Neuron (in vitro differentiated cells): ENCODE measurements at regions not wholly inside any gene's neighbourhood (a gene's known extent, or its start where the extent isn't known, plus 50 kb on each side); places are given as distances from the start of the nearest gene placed in this dataset.
"Not testable (repeated sequence)": the region's sequence is repeated elsewhere in the genome, so short reads cannot be mapped to it uniquely, and the experiment has no call there.

Experiments
- H2AFZ ChIP-seq: one replicate; pipeline ENCODE4 v1.6.1; 2013; ENCODE audit warnings: low read depth, mild to moderate bottlenecking, inconsistent platforms, low read length, moderate library complexity
- H3K27me3 ChIP-seq: one replicate; pipeline ENCODE4 v1.6.1; 2013; ENCODE audit warnings: low read length; ENCODE audit not compliant: insufficient read depth
- H3K36me3 ChIP-seq: one replicate; pipeline ENCODE4 v1.6.1; 2013; ENCODE audit warnings: low read length; ENCODE audit not compliant: insufficient read depth
- H3K4me1 ChIP-seq: one replicate; pipeline ENCODE4 v1.6.1; 2013; ENCODE audit warnings: low read length; ENCODE audit not compliant: insufficient read depth
- H3K4me3 ChIP-seq: 2 replicates; pipeline ENCODE4 v1.5.1; 2013; ENCODE audit warnings: mild to moderate bottlenecking, low read length, moderate library complexity
- H3K9me3 ChIP-seq: one replicate; pipeline ENCODE4 v1.6.1; 2013; ENCODE audit warnings: low read length

GRCh38 chr7:152508701-152509100, 72.9 kb upstream of the KMT2C start:
- Histone ChIP-seq H3K4me3 (no peak overlapping the region), H3K27me3 (no peaks in the 10 kb centered on the region), H3K36me3 (no peaks in the 10 kb centered on the region), H3K4me1 (no peaks in the 10 kb centered on the region), H3K9me3 (no peaks in the 10 kb centered on the region), H2AFZ (no peak overlapping the region)

DNA sequence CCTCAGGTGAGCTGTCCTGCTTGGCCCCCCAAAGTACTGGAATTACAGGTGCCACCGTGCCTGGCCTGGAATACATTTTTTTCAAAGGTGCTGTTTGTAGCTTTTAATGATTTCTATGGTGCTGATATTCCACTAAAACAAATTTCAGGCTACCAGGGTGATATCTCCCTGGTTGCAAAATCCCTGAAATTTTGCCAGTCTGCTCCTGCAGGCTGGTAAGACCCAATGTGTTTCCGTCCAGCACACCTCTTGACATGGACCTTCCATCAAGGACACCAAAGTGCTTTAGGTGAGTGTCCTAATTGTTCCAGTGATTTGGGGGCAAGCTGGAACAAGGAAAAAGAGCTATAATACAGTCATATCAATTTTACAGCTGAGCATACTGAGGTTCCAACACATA, 69.8 kb upstream of the KMT2C start:
- no peak overlapping the region for H3K4me3 ChIP-seq
- H3K36me3 ChIP-seq, result no peaks in the 10 kb centered on the region
- H3K4me1 ChIP-seq, result no peaks in the 10 kb centered on the region
- no peak overlapping the region for H2AFZ ChIP-seq
- H3K27me3 ChIP-seq, result no peaks in the 10 kb centered on the region
- H3K9me3 ChIP-seq, result no peaks in the 10 kb centered on the region

DNA sequence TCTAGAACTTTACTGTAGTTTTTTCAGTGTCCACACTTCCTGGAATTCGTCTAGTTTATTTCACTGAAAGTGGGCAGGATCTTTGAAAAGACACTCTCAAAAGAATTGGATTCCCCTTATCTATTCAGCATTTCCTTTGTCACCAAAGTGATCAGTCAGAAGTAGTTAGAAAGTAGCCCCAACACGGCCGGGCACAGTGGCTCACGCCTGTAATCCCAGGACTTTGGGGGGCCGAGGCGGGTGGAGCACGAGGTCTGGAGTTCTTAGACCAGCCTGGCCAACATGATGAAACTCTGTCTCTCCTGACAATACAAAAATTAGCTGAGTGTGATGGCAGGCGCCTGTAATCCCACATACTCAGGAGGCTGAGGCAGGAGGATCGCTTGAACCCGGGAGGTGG, 69.0 kb upstream of the KMT2C start:
- Histone ChIP-seq H3K9me3 (no peaks in the 10 kb centered on the region), H3K4me1 (no peaks in the 10 kb centered on the region), H3K4me3 (no peak overlapping the region), H3K36me3 (no peaks in the 10 kb centered on the region), H2AFZ (no peak overlapping the region), H3K27me3 (no peaks in the 10 kb centered on the region)

- Histone ChIP-seq H3K27me3 (no peaks in the 10 kb centered on the region), H2AFZ (no peak overlapping the region), H3K9me3 (no peaks in the 10 kb centered on the region), H3K4me1 (no peaks in the 10 kb centered on the region), H3K4me3 (no peak overlapping the region), H3K36me3 (no peaks in the 10 kb centered on the region)
Measured at GRCh38 chr7:152504367-152504766, 68.6 kb upstream of the KMT2C start.

DNA sequence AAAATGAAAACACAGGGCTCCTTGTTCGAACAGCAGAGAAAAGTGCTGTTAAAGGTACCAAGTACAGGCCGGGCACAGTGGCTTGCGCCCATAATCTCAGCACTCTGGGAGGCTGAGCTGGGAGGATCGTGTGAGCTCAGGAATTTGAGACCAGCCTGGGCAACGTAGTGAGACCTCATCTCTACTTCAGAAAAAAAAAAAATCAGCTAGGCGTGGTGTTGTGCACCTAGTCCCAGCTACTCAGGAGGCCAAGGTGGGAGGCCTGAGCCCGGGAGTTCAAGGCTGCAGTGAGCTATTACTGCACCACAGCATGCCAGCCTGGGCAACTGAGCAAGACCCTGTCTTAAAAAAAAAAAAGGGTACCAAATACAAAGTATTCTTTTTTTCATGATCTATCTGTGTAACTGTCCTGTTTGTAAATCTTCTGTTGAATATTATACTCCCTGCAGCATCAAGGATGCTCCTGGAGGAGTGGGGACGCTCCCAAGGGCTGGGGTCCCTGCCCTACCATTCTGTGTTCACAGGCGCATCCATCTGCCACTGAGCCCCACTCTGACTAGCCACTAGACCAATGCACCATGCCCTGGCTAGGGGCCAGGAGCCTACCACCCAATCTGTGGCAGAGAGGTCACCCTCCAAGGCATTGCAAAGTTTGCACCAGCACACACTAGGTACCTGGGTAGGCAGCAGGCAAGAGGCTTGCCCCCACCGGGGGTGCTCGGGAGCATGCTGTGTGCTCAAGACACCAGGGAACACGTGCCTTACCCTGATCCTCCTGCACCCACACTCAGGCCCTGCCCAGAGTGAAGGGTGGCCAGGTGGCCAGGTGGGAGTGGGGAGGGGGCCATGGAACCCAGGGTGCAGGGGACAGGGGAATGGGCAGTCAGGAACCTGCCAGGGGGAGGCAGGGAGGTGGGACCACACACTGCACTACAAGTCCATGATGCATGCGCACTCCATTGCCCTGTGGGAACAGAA, 67.3 kb upstream of the KMT2C start:
- no peaks in the 10 kb centered on the region for H3K4me1 ChIP-seq
- H3K36me3 ChIP-seq, result no peaks in the 10 kb centered on the region
- H3K27me3 ChIP-seq, result no peaks in the 10 kb centered on the region
- no peak overlapping the region for H3K4me3 ChIP-seq
- no peaks in the 10 kb centered on the region for H3K9me3 ChIP-seq
- no peak overlapping the region for H2AFZ ChIP-seq

DNA sequence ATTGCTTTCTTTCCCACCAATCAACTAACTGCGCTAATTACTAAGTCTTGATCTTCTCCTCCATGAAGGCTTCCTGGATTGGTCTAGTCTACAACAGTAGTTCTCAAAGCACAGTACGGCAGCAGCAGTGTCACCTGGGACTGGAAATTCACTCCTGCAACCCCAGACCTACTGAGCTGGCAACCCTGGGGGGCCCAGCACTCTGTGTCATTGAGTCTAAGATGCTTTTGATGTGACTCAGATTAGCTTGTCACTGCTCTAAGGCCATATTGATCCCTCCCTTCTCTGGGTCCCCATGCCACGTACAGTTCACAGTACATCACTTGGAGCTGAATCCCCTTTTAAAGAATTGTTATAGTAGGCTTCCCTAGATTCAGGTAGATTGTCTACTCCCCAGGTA, 65.7 kb upstream of the KMT2C start:
- Histone ChIP-seq H3K27me3 (no peaks in the 10 kb centered on the region), H3K4me1 (no peaks in the 10 kb centered on the region), H2AFZ (no peak overlapping the region), H3K4me3 (no peak overlapping the region), H3K36me3 (no peaks in the 10 kb centered on the region), H3K9me3 (no peaks in the 10 kb centered on the region)

DNA sequence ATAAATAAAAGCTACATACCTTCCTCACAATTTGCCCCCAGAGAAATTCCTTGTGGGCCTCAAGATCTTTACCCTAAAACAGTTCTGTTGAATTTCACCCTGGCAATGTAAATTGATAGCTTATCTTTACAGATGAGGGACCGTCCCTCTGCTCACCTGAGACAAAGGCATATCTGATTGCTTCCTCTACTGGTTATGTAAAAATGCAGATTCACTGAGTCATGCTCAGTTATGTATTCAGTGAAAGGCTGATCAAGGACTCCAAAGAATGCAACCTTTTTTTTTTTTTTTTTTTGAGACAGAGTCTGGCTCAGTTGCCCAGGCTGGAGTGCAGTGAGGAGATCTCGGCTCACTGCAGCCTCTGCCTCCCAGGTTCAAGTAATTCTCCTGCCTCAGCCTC, 64.2 kb upstream of the KMT2C start:
- H3K4me3 ChIP-seq, H3K4me1 ChIP-seq, H3K36me3 ChIP-seq, H3K9me3 ChIP-seq, H3K27me3 ChIP-seq, H2AFZ ChIP-seq: not testable (repeated sequence)

GRCh38 chr7:152495867-152496266, 60.1 kb upstream of the KMT2C start:
- Histone ChIP-seq H3K4me3 (no peak overlapping the region), H3K4me1 (no peaks in the 10 kb centered on the region), H3K36me3 (no peaks in the 10 kb centered on the region), H2AFZ (no peak overlapping the region), H3K27me3 (no peaks in the 10 kb centered on the region), H3K9me3 (no peaks in the 10 kb centered on the region)

GRCh38 chr7:152492952-152493351, 57.1 kb upstream of the KMT2C start:
- H3K4me3 ChIP-seq, result no peak overlapping the region
- no peaks in the 10 kb centered on the region for H3K9me3 ChIP-seq
- H3K27me3 ChIP-seq, result no peaks in the 10 kb centered on the region
- no peak overlapping the region for H2AFZ ChIP-seq
- no peaks in the 10 kb centered on the region for H3K4me1 ChIP-seq
- no peaks in the 10 kb centered on the region for H3K36me3 ChIP-seq

DNA sequence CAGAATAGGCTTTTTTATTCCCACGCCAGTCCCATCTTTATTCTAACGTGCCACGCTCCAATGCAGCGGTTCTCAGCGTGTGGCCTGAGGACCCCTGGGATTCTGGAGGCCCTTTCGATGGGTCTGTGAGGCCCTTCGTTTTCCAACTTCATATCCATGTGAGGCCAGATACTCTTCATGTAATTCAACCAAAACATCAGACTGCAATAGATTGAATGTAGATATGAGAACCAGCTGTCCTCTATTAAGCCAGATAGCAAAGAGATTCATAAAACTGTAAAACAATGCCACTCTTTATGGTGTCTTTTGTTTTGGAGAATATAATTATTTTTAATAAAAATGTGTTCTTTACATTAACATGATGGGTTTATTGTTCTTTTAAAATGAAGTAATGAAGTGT, 53.2 kb upstream of the KMT2C start:
- Histone ChIP-seq H2AFZ (no peak overlapping the region), H3K27me3 (no peaks in the 10 kb centered on the region), H3K36me3 (no peaks in the 10 kb centered on the region), H3K4me1 (no peaks in the 10 kb centered on the region), H3K9me3 (peaks cover 2% of the 10 kb centered on the region), H3K4me3 (no peak overlapping the region)

DNA sequence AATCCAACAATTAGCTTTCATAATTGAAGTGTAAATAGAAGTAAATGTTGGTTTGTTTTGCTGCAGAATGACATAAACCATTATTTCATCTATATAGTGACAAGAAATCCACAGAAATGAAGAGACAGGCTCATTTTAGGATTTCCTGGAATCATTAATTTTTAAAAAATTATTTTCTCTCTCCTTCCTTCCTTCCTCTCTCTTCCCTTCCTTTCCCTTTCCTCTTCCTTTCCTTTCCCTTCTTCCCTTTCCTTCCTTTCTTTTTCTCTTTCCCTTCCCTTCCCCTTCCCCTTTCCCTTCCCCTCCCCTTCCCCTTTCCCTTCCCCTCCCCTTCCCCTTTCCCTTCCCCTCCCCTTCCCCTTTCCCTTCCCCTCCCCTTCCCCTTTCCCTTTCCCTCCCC, 51.2 kb upstream of the KMT2C start:
- H3K4me3 ChIP-seq, result no peak overlapping the region
- H3K36me3 ChIP-seq, result no peaks in the 10 kb centered on the region
- H2AFZ ChIP-seq, result no peak overlapping the region
- H3K27me3 ChIP-seq, result no peaks in the 10 kb centered on the region
- H3K9me3 ChIP-seq, result peaks cover 2% of the 10 kb centered on the region
- H3K4me1 ChIP-seq, result no peaks in the 10 kb centered on the region

GRCh38 chr7:152485826-152486225, 50.0 kb upstream of the KMT2C start:
- no peaks in the 10 kb centered on the region for H3K27me3 ChIP-seq
- no peaks in the 10 kb centered on the region for H3K36me3 ChIP-seq
- H3K9me3 ChIP-seq, result peaks cover 2% of the 10 kb centered on the region
- H3K4me1 ChIP-seq, result no peaks in the 10 kb centered on the region
- no peak overlapping the region for H3K4me3 ChIP-seq
- no peak overlapping the region for H2AFZ ChIP-seq
